Neural cell (in vitro differentiated cells): ENCODE measurements at regions not wholly inside any gene's neighbourhood (a gene's known extent, or its start where the extent isn't known, plus 50 kb on each side); places are given as distances from the start of the nearest gene placed in this dataset.

Experiments used
- H2AFZ ChIP-seq: fragments of 200-600, 300-800 bp; sonication (generic), shearing (Covaris generic); 2 replicates; pipeline ENCODE4 v1.6.0; 2014; ENCODE audit warnings: low read depth, mild to moderate bottlenecking, antibody characterized with exemption, low read length, moderate library complexity
- H3F3A ChIP-seq: fragments of 200-600 bp; shearing (Covaris generic); 2 replicates; pipeline ENCODE4 v1.6.1; 2016; ENCODE audit warnings: mild to moderate bottlenecking, moderate library complexity, mixed read lengths, antibody characterized with exemption, low read length; ENCODE audit not compliant: insufficient read depth, poor library complexity, severe bottlenecking
- H3K27ac ChIP-seq: fragments of 200-600, 300-800 bp; sonication (generic), shearing (Covaris generic); 2 replicates; pipeline ENCODE4 v1.5.1; 2014; ENCODE audit warnings: mild to moderate bottlenecking, low read length, moderate library complexity
- H3K27me3 ChIP-seq: fragments of 300-800, 200-600 bp; sonication (generic), shearing (Covaris generic); 2 replicates; pipeline ENCODE4 v1.6.0; 2014; ENCODE audit warnings: mild to moderate bottlenecking, low read depth, low read length, moderate library complexity; ENCODE audit not compliant: insufficient read depth
- H3K36me3 ChIP-seq: fragments of 300-800, 200-600 bp; sonication (generic), shearing (Covaris generic); 2 replicates; pipeline ENCODE4 v1.5.1; 2014; ENCODE audit warnings: mild to moderate bottlenecking, antibody characterized with exemption, low read length, moderate library complexity; ENCODE audit not compliant: insufficient read depth
- H3K4me2 ChIP-seq: fragments of 300-800, 200-600 bp; sonication (generic), shearing (Covaris generic); 2 replicates; pipeline ENCODE4 v1.6.0; 2014; ENCODE audit warnings: mild to moderate bottlenecking, low read length
- H3K4me3 ChIP-seq: fragments of 300-800, 200-600 bp; sonication (generic), shearing (Covaris generic); 2 replicates; pipeline ENCODE4 v1.5.1; 2014; ENCODE audit warnings: mild to moderate bottlenecking, low read length, moderate library complexity
- H3K79me2 ChIP-seq: fragments of 200-600 bp; shearing (Covaris generic); replicated peaks from 2 replicates; pipeline ENCODE4 v1.6.0; 2014; ENCODE audit warnings: mild to moderate bottlenecking, low read length, moderate library complexity; ENCODE audit not compliant: insufficient read depth
- H3K9ac ChIP-seq: fragments of 300-800, 200-600 bp; sonication (generic), shearing (Covaris generic); 2 replicates; pipeline ENCODE4 v1.6.1; 2016; ENCODE audit warnings: mild to moderate bottlenecking, low read length, mixed read lengths
- H3K9me2 ChIP-seq: fragments of 200-600 bp; shearing (Covaris generic); 2 replicates; pipeline ENCODE4 v1.6.1; 2016; ENCODE audit warnings: mild to moderate bottlenecking, low read length, mixed read lengths; ENCODE audit not compliant: insufficient read depth
- H3K9me3 ChIP-seq: fragments of 200-600, 300-800 bp; sonication (generic), shearing (Covaris generic); 2 replicates; pipeline ENCODE4 v1.6.1; 2016; ENCODE audit warnings: mild to moderate bottlenecking, mixed run types, low read length, moderate library complexity, mixed read lengths
- H4K20me1 ChIP-seq: fragments of 200-600 bp; shearing (Covaris generic); 2 replicates; pipeline ENCODE4 v1.6.1; 2016; ENCODE audit warnings: mild to moderate bottlenecking, mixed run types; ENCODE audit not compliant: insufficient read depth
- EP300 ChIP-seq: fragments of 450-650 bp; conservative IDR thresholded peaks from 2 replicates; pipeline ENCODE4 v1.6.1; 2014; ENCODE audit warnings: antibody characterized with exemption, mild to moderate bottlenecking, moderate library complexity; ENCODE audit not compliant: poor library complexity, severe bottlenecking
- EZH2 ChIP-seq: fragments of 200-600, 300-800 bp; shearing (Covaris generic), sonication (generic); IDR thresholded peaks from 2 replicates; pipeline ENCODE4 v1.6.1; 2014; ENCODE audit warnings: antibody characterized with exemption, low read length, borderline replicate concordance, mild to moderate bottlenecking; ENCODE audit not compliant: insufficient read depth, poor library complexity, severe bottlenecking
- MXI1 ChIP-seq: fragments of 450-650 bp; conservative IDR thresholded peaks from 2 replicates; pipeline ENCODE4 v1.6.1; 2014; ENCODE audit warnings: antibody characterized with exemption, mild to moderate bottlenecking; ENCODE audit not compliant: poor library complexity, severe bottlenecking
- POLR2AphosphoS5 ChIP-seq: IDR thresholded peaks from 2 replicates; pipeline ENCODE4 v1.6.1; 2012
- RAD21 ChIP-seq: fragments of 450-650 bp; conservative IDR thresholded peaks from 2 replicates; pipeline ENCODE4 v1.6.1; 2014; ENCODE audit warnings: antibody characterized with exemption, mild to moderate bottlenecking, moderate library complexity
- SMC3 ChIP-seq: fragments of 450-650 bp; conservative IDR thresholded peaks from 2 replicates; pipeline ENCODE4 v1.6.1; 2014; ENCODE audit warnings: antibody characterized with exemption, mild to moderate bottlenecking, moderate library complexity; ENCODE audit not compliant: poor library complexity
- TAF1 ChIP-seq: IDR thresholded peaks from 2 replicates; pipeline ENCODE4 v1.6.1; 2012; ENCODE audit warnings: low read depth
- TF ChIP-seq, protein P1 (sequence below): fragments of 450-650 bp; IDR thresholded peaks from 2 replicates; pipeline ENCODE4 v1.5.1; 2014; ENCODE audit warnings: antibody characterized with exemption, mild to moderate bottlenecking, moderate library complexity; ENCODE audit not compliant: poor library complexity, severe bottlenecking
- TF ChIP-seq, protein P2 (sequence below): IDR thresholded peaks from 2 replicates; pipeline ENCODE4 v1.6.1; 2012; ENCODE audit warnings: borderline replicate concordance

DNA sequence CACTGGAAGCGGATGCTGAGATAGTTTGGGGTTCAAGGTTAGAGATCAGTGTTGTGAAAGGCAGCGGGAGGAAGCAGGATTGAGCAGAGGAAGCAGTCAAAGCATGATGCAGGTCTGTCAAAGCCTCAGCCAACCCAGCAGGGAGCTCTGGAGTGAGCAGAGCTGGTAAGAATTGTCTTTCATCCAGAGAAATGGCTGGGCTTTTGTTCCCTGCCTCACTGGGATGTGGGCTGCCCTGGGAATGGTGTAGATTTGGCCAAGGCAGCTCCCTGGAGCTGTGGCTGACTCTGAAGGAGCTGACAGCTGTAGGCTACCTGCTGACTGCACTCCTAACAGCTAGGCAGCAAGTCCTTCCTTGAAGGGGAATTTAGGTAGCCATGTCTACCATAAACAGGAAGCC is 61.9 kb upstream of the STXBP5L start:
- Histone ChIP-seq H3K9me2 (no peaks in the 10 kb centered on the region), H3F3A (no peaks in the 10 kb centered on the region), H3K27ac (no peak overlapping the region), H3K4me3 (no peak overlapping the region), H4K20me1 (no peaks in the 10 kb centered on the region), H3K9ac (no peak overlapping the region), H3K9me3 (no peaks in the 10 kb centered on the region), H3K79me2 (no peaks in the 10 kb centered on the region), H2AFZ (no peak overlapping the region), H3K36me3 (no peaks in the 10 kb centered on the region), H3K4me2 (no peak overlapping the region), H3K27me3 (no peaks in the 10 kb centered on the region)
- no peak for TF ChIP-seq POLR2AphosphoS5

DNA sequence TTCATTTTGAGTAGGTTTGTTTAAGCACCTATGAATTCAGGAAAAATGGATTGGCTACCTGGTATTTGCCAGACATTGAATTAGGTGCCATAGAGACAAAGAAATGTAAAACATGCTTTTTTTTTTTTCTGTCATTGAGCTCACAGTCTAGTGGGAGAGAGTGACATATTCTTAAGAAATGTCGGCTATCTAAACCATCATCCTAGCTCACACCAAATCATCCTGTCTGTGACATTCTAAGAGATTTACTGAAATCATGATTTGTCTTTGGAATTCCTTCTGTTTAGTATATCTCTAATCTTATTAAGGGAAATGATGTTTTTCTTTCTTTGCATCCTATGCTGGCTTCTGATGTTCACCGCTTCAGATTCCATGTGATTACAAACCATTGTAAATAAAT is 59.5 kb upstream of the STXBP5L start:
- no peak overlapping the region for H3K4me3 ChIP-seq
- no peaks in the 10 kb centered on the region for H4K20me1 ChIP-seq
- peak overlapping the region; percentile 40 for H2AFZ ChIP-seq
- H3K9me2 ChIP-seq: no peaks in the 10 kb centered on the region
- H3K36me3 ChIP-seq: no peaks in the 10 kb centered on the region
- H3K4me2 ChIP-seq: no peak overlapping the region
- H3K79me2 ChIP-seq: no peaks in the 10 kb centered on the region
- peak overlapping the region; percentile 57 for H3K27ac ChIP-seq
- no peaks in the 10 kb centered on the region for H3K27me3 ChIP-seq
- H3K9me3 ChIP-seq: no peaks in the 10 kb centered on the region
- H3K9ac ChIP-seq: no peak overlapping the region
- peak; percentile 83 for TF ChIP-seq EP300
- TF ChIP-seq, protein P1, sequence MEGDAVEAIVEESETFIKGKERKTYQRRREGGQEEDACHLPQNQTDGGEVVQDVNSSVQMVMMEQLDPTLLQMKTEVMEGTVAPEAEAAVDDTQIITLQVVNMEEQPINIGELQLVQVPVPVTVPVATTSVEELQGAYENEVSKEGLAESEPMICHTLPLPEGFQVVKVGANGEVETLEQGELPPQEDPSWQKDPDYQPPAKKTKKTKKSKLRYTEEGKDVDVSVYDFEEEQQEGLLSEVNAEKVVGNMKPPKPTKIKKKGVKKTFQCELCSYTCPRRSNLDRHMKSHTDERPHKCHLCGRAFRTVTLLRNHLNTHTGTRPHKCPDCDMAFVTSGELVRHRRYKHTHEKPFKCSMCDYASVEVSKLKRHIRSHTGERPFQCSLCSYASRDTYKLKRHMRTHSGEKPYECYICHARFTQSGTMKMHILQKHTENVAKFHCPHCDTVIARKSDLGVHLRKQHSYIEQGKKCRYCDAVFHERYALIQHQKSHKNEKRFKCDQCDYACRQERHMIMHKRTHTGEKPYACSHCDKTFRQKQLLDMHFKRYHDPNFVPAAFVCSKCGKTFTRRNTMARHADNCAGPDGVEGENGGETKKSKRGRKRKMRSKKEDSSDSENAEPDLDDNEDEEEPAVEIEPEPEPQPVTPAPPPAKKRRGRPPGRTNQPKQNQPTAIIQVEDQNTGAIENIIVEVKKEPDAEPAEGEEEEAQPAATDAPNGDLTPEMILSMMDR: no peak
- no peak for TF ChIP-seq MXI1
- TF ChIP-seq, protein P2, sequence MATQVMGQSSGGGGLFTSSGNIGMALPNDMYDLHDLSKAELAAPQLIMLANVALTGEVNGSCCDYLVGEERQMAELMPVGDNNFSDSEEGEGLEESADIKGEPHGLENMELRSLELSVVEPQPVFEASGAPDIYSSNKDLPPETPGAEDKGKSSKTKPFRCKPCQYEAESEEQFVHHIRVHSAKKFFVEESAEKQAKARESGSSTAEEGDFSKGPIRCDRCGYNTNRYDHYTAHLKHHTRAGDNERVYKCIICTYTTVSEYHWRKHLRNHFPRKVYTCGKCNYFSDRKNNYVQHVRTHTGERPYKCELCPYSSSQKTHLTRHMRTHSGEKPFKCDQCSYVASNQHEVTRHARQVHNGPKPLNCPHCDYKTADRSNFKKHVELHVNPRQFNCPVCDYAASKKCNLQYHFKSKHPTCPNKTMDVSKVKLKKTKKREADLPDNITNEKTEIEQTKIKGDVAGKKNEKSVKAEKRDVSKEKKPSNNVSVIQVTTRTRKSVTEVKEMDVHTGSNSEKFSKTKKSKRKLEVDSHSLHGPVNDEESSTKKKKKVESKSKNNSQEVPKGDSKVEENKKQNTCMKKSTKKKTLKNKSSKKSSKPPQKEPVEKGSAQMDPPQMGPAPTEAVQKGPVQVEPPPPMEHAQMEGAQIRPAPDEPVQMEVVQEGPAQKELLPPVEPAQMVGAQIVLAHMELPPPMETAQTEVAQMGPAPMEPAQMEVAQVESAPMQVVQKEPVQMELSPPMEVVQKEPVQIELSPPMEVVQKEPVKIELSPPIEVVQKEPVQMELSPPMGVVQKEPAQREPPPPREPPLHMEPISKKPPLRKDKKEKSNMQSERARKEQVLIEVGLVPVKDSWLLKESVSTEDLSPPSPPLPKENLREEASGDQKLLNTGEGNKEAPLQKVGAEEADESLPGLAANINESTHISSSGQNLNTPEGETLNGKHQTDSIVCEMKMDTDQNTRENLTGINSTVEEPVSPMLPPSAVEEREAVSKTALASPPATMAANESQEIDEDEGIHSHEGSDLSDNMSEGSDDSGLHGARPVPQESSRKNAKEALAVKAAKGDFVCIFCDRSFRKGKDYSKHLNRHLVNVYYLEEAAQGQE: peak; percentile 25
- TF ChIP-seq POLR2AphosphoS5: no peak
- TF ChIP-seq TAF1: no peak
- no peak for TF ChIP-seq SMC3
- TF ChIP-seq EZH2: no peak
- TF ChIP-seq RAD21: no peak
- H3F3A ChIP-seq: no peaks in the 10 kb centered on the region
